AML-193 (cell line): ENCODE measurements at regions not wholly inside any gene's neighbourhood (a gene's known extent, or its start where the extent isn't known, plus 50 kb on each side); places are given as distances from the start of the nearest gene placed in this dataset.
"Not testable (repeated sequence)": the region's sequence is repeated elsewhere in the genome, so short reads cannot be mapped to it uniquely, and the experiment has no call there.

Experiments used
- DNase-seq, 2 experiments: peaks; one replicate each; lab custom pipeline; 2025; lab: John Stamatoyannopoulos, UW

DNA sequence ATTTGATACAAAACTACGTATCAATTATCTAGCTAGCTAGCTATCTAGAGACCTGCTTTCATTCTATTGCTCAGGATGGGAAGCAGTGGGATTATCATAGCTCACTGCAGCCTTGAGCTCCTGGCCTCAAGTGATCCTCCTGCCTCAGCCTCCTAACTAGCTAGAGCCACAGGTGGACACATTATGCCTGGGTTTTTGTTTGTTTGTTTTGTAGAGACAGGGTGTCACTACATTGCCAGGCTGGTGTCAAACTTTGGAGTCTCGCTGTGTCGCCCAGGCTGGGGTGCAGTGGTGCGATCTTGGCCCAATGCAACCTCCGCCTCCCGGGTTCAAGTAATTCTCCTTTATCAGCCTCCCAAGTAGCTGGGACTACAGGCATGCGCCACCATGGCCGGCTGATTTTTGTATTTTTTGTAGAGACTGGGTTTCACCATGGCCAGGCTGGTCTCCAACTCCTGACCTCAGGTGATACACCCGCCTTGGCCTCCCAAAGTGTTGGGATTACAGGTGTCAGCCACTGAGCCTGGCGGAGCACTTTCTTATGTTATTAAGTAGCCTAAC lies 122.5 kb upstream of the FBXO28 start:
- not testable (repeated sequence) for DNase-seq

DNA sequence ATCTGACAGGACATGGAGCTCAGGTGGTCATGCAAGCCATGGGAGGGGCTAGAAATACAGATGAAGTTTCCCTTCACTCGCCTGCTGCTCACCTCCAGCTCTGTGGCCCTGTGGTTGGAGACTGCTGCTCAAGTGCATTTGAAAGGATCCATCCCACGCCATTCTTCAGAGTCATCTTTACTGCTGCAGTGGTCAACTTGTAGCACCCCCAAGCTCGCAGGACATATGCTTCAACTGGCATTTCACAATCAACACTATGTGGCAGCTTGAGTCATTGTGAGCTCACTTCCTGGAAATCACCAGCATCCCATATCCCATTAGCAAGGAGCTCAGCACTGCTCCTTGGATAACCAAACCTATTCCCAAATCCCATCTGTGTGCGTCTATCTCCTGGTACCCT lies 116.2 kb upstream of the TP53BP2 start:
- DNase-seq: not testable (repeated sequence)

DNA sequence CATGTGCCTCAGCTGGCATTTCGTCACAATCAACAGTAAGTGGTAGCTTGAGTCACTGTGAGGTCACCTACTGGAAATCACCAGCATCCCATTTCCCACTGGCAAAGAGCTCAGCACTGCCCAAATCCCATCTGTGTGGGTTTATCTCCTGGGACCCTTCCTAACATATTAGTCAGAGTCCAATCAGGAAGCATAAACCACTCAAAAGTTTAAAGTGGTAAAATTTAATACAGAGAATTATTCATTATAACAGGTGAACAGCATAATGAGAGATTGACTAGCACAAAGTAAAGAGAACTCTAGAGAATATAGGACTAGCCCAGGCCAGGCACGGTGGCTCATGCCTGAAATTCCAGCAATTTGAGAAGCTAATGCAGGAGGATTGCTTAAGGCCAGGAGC lies 107.1 kb upstream of the TP53BP2 start:
- not testable (repeated sequence) for DNase-seq

DNA sequence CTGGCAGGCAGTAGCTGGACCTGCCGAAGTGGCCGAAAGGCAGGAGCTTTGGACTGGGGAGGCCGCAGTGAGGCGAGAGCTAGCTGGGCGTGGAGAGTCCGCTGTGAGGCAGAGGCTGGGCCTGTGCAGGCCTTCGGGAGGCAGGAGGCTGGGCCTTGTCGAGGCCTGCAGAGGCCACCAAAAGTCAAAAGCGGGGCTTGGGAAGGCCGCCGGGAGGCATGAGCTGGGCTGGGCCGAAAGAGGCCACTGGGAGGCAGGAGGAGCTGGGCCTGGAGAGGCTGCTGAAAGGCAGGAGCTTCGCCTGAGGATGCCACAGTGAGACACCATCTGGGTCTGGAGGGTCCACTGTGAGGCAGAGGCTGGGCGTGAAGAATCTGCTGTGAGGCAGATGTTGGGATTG lies 105.8 kb upstream of the TP53BP2 start:
- not testable (repeated sequence) for DNase-seq

DNA sequence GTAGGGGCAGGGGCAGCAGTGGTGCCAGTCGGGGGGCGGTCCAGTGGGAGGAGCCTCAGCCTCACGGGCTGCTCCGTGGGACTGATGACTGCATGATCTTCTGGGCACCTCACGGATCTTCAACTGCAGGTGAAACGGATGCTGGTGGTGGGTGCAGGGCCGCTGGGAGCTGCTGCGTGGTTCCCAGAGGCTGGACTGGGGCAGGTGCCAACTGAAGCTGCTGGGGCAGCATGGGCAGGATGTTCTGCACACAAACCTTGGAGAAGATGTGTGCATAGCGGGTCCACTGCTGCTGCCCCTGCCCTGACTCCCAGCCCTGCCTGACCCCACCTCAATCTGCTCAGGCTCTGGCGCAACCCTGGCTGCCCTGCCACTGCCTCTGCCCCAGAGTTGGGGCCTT lies 104.2 kb upstream of the TP53BP2 start:
- not testable (repeated sequence) for DNase-seq

DNA sequence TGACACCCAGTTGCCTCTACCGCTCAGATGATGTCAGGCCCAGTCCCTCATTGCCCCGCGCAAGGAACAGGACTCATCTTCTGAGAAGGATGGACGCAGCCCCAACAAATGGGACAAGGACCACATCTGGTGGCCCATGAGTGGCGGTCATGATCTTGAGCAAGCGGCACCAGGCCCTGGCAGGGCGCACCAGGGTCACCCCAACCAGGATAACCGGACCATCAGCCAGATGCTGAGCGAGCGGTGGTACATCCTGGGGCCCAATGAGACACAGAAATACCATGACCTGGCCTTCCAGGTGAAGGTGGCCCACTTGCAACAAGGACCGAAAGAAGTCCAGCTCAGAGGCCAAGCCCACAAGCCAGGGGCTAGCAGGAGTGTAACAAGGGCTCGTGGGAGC lies 102.3 kb upstream of the TP53BP2 start:
- not testable (repeated sequence) for DNase-seq

DNA sequence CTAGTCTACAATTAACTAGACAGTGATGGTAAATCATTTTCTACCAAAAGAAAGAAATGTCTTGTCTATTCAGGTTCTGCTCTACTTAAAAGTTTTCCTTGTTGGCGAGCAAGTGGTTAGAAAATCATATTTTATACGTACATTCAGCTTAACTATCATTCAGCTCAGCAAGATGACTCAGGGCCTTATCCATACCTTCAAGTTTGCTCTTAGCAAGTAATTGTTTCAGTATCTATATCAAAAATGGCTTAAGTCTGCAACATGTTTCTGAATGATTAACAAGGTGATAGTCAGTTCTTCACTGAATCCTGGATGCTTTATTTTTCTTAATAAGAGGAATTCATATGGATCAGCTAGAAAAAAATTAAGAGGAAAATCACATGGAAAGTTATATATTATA lies 90.8 kb upstream of the TP53BP2 start:
- DNase-seq: not testable (repeated sequence)

DNA sequence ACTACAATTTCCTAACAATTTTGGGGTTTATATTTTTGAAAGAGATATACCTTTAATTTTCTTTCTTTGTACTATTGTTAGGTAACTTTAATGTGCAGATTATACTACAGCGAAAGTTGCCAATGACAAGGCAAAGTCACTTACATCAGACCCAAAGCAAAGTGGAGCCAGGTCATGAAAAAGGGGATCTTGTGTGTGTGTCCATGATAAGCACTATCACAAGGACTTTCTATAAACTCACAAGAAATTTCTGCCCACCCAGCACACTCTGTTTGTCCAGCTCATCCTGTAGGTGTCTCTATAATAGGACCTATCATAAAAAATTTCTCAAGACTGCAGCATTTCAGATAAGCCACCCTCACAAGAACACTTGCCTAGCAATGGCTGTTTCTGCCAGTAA lies 85.7 kb upstream of the TP53BP2 start:
- not testable (repeated sequence) for DNase-seq

DNA sequence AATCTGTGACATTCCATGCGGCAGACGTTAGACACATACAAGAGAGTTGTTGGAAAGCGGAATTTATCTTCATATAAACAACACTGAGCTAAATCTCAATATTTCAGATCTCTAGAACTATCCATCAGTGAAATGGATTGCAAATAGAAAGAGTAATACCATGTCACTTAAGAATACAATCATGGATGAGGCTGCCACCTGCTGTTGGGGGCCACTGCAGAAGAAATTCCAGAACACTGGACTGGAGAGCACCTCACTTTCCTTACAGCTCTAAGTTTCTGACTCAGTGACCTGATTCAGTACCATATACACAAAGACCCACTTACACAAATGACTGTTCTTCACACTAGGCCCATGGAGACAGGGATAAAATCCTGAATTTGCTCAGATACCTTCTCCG lies 75.1 kb upstream of the TP53BP2 start:
- DNase-seq: not testable (repeated sequence)

DNA sequence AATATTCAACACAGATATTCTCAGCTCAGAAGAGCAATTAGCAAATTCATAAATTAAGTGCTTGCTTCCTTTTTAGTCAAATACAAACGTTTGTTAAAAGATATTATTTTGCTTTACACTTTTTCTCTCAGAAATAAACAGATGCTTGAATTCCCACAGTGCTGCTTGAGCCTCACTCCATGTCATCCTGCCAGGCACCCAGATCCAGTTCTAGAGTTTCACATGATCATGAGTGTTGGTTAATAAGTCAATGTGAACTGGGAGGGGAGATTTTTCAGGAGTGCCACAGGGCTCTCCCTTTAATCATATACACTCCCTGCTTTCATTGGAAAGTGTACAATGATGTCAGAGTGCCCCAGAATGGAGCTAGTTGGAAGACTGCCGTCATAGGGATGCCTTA lies 69.7 kb upstream of the TP53BP2 start:
- DNase-seq: not testable (repeated sequence)

DNA sequence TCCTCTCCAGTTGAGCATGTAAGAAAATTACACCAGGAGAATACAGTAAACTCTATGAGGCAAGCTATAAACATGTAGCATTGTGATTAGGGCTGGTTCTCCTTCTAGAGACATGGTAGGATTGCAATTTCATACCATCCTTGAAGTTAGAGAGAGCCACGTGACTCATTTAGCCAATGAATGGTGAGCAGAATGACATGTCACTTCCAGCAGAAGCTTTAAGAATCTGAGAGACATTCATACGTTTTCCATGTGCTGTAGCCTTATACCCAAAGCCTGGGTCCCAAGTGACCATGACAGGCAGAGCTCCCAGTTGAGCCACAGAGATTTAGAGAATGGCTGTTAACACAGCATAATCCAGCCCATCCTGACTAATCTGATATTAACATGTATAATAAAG lies 68.0 kb upstream of the TP53BP2 start:
- DNase-seq: peak; percentile 7 to 8

DNA sequence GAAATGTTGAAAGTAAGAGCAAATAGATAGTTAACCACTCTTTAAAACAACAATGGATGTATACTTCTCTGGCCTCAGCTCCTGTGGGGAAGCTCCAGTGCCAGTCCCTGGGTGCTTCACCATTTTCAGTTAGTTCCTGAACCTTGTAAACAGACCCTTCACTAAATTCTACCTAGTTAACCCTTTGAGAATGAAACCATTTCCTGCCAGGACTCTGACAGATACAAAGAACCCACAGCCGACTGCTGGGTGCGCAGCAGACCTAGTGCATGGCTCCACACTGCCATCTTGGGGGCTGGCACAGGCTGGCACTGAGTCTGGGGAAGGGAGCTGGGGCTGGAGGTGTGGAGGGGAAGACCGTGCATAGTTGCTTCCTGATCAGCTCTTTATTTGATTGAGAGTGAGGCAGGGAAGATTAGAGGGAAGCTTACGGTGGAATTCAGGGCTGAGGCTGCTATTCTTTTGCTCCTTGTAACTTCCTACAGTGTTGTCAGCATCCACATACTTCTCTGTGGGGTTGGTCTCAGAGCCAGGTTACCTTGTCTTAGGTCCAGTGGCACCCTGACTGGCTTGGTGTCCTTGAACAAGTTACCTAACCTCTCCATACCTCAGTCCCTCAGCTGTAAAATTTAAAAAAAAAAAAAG lies 62.3 kb upstream of the TP53BP2 start:
- not testable (repeated sequence) for DNase-seq

DNA sequence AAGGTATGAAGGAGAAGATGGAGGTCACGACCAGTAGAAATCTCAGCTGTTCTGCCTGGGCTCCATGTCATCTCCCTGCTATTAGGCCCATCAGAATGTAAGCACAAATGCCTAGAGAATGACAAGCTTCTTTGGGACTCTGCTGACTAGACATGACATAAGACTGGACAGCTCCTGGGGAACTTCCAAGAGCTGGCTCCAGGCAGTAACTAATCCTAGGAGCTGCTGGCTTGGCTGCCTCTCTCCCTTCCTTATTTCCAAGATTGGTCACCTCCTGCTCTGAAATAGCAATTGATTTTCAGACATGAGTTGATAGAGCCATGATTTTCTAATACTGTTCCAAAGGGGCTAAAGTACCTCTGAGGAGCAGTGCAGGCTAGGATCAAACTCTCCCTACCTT lies 57.5 kb upstream of the TP53BP2 start:
- DNase-seq: not testable (repeated sequence)

DNA sequence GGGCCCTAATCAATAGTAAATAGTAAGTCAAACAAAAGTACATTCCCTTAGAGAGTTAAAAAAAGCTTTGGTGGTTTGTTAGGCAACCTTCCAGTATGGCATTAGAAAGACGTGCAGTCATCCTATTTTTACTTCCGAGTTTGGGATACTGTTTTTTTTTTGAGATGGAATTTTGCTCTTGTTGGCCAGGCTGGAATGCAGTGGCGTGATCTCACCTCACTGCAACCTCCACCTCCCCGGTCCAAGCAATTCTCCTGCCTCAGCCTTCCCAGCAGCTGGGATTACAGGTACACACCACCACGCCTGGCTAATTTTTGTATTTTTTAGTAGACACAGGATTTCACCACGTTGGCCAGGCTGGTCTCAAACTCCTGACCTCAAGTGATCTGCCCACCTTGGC lies 54.0 kb upstream of the TP53BP2 start:
- not testable (repeated sequence) for DNase-seq

DNA sequence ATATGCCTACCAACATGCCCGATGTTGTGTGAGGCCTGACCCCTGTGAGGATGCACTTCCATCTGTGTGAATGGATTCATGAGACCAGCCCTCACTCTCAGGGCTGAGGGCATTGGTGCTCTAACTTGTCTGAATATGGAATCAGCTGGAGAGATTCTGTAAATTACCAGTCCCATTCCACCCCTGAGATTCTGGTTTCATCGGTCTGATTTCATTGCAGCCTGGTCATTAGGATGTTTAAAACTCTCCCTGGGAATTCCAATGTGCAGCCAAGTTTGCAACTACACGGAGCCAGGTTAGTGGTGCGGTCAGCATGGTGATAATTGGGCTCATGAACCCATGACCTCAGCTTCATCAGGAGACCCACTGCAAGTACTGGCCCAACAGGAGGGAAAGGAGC lies 51.4 kb upstream of the TP53BP2 start:
- DNase-seq: not testable (repeated sequence)

DNA sequence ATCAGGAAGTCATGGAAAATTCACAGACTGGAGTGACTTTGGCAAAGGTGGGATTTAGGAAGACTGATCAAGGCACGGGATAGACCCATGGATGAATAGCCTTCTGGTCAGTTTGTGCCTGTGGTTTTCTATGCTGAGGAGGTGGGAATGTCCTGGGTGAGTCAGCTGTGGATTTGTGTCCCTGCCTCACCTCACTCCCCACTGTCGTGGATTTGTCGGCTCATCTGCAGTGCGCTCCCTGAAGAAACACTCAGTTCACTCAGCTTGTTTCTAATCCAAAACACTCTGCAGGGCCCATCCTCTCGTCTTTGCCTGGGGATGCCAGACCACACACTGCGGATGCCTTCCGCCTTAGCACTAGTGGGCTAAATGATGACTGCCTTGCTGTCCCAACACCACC lies 50.2 kb upstream of the TP53BP2 start:
- not testable (repeated sequence) for DNase-seq
